Left lung (tissue), 4 donors: ENCODE measurements at regions not wholly inside any gene's neighbourhood (a gene's known extent, or its start where the extent isn't known, plus 50 kb on each side); places are given as distances from the start of the nearest gene placed in this dataset.

Experiments
- ATAC-seq: fragments of 200-7000 bp; cut with Tn5 transposase; one replicate; pipeline ENCODE4 v1.9.1; 2020; ENCODE audit warnings: moderate library complexity
- DNase-seq, 4 donors: peaks; one replicate each; pipeline ENCODE4 v3.0.0-alpha.2; 2013 to 2020
- H3K27ac ChIP-seq, 2 donors: fragments of 200-600 bp; sonication (generic) in 1 of 2; one replicate each; pipeline versions ENCODE4 v1.5.0 to v1.8.0; 2020 to 2021
- H3K27me3 ChIP-seq, 2 donors: fragments of 200-600 bp; sonication (generic) in 1 of 2; one replicate each; pipeline versions ENCODE4 v1.5.0 to v1.8.0; 2020 to 2021
- H3K36me3 ChIP-seq, 2 donors: fragments of 200-600 bp; sonication (generic) in 1 of 2; one replicate each; pipeline versions ENCODE4 v1.5.0 to v1.8.0; 2020 to 2021
- H3K4me1 ChIP-seq, 2 donors: fragments of 200-600 bp; one replicate each; pipeline ENCODE4 v1.8.0; 2021
- H3K4me3 ChIP-seq, 2 donors: fragments of 200-600 bp; sonication (generic) in 1 of 2; one replicate each; pipeline versions ENCODE4 v1.5.0 to v1.8.0; 2020 to 2021; ENCODE audit warnings: mild to moderate bottlenecking in 1 of 2
- H3K9me3 ChIP-seq, 2 donors: fragments of 200-600 bp; sonication (generic) in 1 of 2; one replicate each; pipeline versions ENCODE4 v1.5.0 to v1.8.0; 2020 to 2021
- CTCF ChIP-seq, 2 donors: fragments of 200-600 bp; sonication (generic) in 1 of 2; IDR thresholded peaks; one replicate each; pipeline versions ENCODE4 v1.5.0 to v1.8.0; 2021; ENCODE audit warnings: antibody characterized with exemption in 2 of 2
- intact Hi-C, 2 donors: fragments of 100-400 bp; cut with DNase I; formaldehyde crosslinking; loops; one replicate each; pipeline versions ENCODE4 v1.11.2 to v1.14.2; 2022
- donor health status: DM: no; HTN: yes; CAD: no.
- donor health status: DM: no; HTN: no; CAD: no.

DNA sequence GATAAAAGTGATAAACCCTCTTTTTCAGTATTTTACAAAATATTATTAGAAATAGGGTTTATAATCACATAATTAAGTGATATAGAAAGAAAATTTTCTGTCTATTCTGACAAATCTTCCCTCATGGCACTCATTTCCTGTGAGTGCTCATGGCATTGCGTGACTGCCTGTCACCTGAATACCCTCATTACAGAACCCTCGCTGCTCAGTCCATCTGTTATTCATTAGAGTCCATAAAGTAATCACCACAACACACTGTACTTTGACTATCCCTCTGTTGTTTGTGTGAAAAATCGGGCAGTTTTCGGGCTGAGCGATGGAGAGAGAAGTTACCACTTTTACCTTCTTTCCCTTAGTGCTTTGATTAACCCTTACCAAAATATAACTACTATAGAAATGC, 100.4 kb upstream of the BRINP3 start:
- Histone ChIP-seq H3K27me3 (no peaks in the 10 kb centered on the region), H3K27ac (no peak overlapping the region), H3K4me3 (no peak overlapping the region), H3K36me3 (no peaks in the 10 kb centered on the region), H3K9me3 (no peaks in the 10 kb centered on the region), H3K4me1 (no peaks in the 10 kb centered on the region)
- ATAC-seq, result no peak
- intact Hi-C loops, result no loop called here
- DNase-seq, result no peak
- no peak for TF ChIP-seq CTCF (IDR thresholded peaks at IDR 0.05)

DNA sequence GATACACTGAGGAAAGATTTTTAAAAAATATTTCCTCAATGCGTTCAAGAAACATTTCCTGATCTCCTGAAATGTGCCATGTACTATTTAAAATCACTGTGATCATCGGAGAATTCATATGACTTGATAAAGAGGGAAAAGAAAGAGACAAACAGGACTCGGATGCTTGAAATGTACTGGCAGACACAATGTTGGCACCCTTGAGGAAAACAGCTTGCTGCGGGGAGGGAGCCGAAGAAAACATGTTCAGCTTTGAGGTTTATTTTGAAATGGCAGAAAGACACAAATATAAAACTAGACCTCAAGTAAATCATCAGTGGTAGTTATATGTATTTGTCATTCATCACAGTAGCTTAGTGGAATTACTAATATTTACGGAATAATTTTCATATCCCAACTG, 100.9 kb upstream of the BRINP3 start:
- Histone ChIP-seq H3K27ac (no peak overlapping the region), H3K4me3 (no peak overlapping the region), H3K27me3 (no peaks in the 10 kb centered on the region), H3K36me3 (no peaks in the 10 kb centered on the region), H3K9me3 (no peaks in the 10 kb centered on the region), H3K4me1 (no peaks in the 10 kb centered on the region)
- DNase-seq (no peak), ATAC-seq (no peak)
- intact Hi-C loops, result no loop called here
- TF ChIP-seq CTCF (IDR thresholded peaks at IDR 0.05), result no peak

- DNase-seq (no peak), ATAC-seq (no peak)
- H3K9me3 ChIP-seq, result no peaks in the 10 kb centered on the region
- intact Hi-C loops, result no loop called here
- no peaks in the 10 kb centered on the region for H3K4me1 ChIP-seq
- no peaks in the 10 kb centered on the region for H3K27me3 ChIP-seq
- H3K36me3 ChIP-seq, result no peaks in the 10 kb centered on the region
- H3K4me3 ChIP-seq, result no peak overlapping the region
- H3K27ac ChIP-seq, result no peak overlapping the region
- TF ChIP-seq CTCF (IDR thresholded peaks at IDR 0.05), result no peak
These were observed 102.0 kb upstream of the BRINP3 start for GRCh38 chr1:190579552-190580193.

DNA sequence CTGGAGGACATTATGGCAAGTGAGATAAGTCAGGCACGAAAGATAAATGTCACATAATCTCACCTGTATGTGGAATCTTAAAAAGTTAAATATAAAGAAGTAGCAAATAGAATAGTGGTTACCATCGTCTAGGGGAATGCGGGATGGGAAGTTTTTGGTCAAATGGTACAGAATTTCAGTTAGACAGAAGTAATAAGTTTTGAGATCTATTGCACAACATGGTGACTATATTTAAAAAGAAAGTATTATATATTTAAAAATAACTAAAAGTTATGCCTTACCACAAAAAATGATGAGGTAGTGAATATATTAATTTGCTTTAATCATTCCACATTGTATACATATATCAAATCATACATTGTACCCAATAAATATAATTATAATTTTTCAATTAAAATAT, 106.2 kb upstream of the BRINP3 start:
- Histone ChIP-seq H3K27me3 (no peaks in the 10 kb centered on the region), H3K27ac (no peak overlapping the region), H3K4me1 (no peaks in the 10 kb centered on the region), H3K4me3 (no peak overlapping the region), H3K9me3 (no peaks in the 10 kb centered on the region), H3K36me3 (no peaks in the 10 kb centered on the region)
- intact Hi-C loops, result no loop called here
- DNase-seq (no peak), ATAC-seq (no peak)
- TF ChIP-seq CTCF (IDR thresholded peaks at IDR 0.05), result no peak

GRCh38 chr1:190588424-190588823, 110.8 kb upstream of the BRINP3 start:
- intact Hi-C loops, result no loop called here

More at GRCh38 chr1:190588424-190588823, 110.8 kb upstream of the BRINP3 start:
- Histone ChIP-seq H3K4me1 (no peaks in the 10 kb centered on the region), H3K27ac (no peak overlapping the region), H3K9me3 (no peaks in the 10 kb centered on the region), H3K4me3 (no peak overlapping the region), H3K27me3 (no peaks in the 10 kb centered on the region), H3K36me3 (no peaks in the 10 kb centered on the region)
- ATAC-seq (no peak), DNase-seq (no peak)
- no peak for TF ChIP-seq CTCF (IDR thresholded peaks at IDR 0.05)
